GM21515 (cell line): ENCODE measurements at regions not wholly inside any gene's neighbourhood (a gene's known extent, or its start where the extent isn't known, plus 50 kb on each side); places are given as distances from the start of the nearest gene placed in this dataset.
A peak's percentile ranks its signal among the peaks of the same experiment; 100 is the strongest.

ENCODE experiments used
- ATAC-seq: cut with Tn5 transposase; IDR thresholded peaks from one replicate; pipeline ENCODE4 v1.9.1; 2021; ENCODE audit not compliant: unreplicated experiment

GRCh38 chr1:72693899-72694298, 411.6 kb upstream of the NEGR1 start:
- ATAC-seq = no peak

GRCh38 chr1:72693376-72693775, 411.0 kb upstream of the NEGR1 start:
- no peak for ATAC-seq

DNA sequence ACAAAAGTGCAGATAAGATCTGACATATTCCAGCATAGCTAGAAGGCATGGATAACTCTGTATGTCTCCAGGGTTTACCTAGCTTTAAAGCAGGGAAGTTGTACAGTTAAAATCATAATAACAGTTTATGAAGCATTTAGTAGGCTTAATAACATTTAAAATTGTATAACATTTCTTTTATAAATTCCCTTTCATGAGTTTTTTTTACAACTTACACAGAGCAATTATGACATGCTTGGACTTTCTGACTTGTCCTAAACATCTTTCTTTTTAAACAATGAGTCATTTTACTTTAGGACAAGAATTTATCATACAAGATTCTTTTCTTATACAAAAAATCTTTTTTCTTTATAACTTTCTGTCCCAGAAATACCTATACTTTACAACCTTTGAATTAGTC, 408.5 kb upstream of the NEGR1 start:
- ATAC-seq = no peak

DNA sequence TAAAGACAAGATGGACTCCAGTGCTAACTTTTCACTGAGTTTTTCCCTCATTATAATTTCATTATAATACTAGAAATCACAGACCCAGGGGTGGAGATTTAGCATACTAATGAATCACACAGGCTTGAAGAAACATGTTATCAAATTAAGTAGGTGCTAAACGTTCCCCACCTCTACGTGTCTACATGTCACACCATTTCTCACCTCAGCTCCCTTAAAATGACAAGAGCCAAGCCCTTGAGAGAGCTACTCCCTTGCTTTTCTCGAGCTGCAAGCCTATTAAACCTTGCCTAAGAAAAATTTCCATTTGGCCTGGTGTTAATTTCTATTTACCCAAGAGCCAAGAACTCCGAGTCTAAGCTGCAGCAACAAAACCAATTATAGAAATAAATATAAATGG, 396.3 kb upstream of the NEGR1 start:
- ATAC-seq = no peak

GRCh38 chr1:72670902-72671301, 388.6 kb upstream of the NEGR1 start:
- no peak for ATAC-seq

- ATAC-seq = no peak
Measured at GRCh38 chr1:72662918-72663317, 380.6 kb upstream of the NEGR1 start.

GRCh38 chr1:72650843-72651435, 368.6 kb upstream of the NEGR1 start:
- no peak for ATAC-seq

DNA sequence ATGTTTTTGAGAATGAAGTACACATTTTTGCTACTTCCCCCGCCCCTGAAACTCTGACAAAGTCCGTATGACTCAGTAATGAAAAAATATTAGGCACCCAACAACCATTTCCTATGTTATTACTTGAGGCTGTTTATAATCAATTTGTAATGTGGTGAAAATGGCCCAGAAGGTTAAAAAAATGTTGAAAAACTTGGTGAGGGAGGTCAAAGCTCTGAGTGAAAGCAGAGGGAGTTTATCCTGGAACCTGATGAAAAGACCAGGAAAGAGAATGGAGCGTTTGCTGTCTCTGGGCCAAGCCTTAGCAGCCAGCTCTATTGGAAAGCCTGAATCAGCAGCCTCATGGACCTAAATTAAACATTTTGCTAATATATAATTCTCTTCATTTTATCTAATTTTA, 367.7 kb upstream of the NEGR1 start:
- ATAC-seq = no peak

- no peak for ATAC-seq
Measured at GRCh38 chr1:72649211-72649888, 367.0 kb upstream of the NEGR1 start.

GRCh38 chr1:72648465-72648864, 366.1 kb upstream of the NEGR1 start:
- no peak for ATAC-seq

GRCh38 chr1:72643142-72643541, 360.8 kb upstream of the NEGR1 start:
- ATAC-seq = no peak

- ATAC-seq = no peak
Measured at GRCh38 chr1:72637593-72637992, 355.3 kb upstream of the NEGR1 start.

DNA sequence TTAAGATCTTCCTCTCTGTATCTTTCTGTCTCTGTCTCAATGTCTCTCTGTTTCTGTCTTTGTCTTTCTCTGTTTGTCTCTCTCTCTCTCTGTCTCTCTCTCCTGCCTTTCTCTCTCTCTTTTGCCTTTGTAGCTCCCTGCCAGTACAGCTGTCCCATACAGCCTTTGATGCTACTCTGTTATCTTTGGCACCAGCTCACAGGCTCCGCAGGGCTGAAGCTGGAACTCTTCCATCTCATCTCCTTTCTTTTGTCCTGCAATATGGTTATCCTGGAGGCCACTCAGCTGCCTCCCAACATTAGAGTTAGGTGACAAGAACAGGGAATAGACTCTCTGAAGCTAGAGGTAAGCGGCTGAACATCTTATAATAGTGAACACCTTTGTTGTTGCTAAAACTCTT, 354.3 kb upstream of the NEGR1 start:
- ATAC-seq = no peak

DNA sequence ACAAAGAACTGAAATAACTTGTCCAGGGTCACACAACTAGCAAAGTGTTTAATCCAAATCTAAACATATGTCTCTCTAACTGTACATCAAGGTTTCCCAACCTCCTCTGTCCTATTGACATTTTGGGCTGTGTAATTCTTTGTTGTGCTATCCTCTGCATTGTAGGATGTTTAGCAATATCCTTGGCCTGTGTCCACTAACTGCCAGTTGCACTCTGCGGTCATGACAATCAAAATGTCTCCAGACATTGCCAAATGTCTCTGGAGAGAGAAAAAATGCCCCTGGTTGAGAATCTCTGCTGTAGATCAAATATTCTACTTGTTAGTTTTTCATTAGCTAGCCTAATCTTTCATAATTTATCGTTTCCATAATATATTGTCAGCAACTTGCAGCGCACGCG, 353.4 kb upstream of the NEGR1 start:
- no peak for ATAC-seq

- no peak for ATAC-seq
Measured at GRCh38 chr1:72634946-72635345, 352.6 kb upstream of the NEGR1 start.

- no peak for ATAC-seq
Measured at GRCh38 chr1:72631449-72631848, 349.1 kb upstream of the NEGR1 start.

DNA sequence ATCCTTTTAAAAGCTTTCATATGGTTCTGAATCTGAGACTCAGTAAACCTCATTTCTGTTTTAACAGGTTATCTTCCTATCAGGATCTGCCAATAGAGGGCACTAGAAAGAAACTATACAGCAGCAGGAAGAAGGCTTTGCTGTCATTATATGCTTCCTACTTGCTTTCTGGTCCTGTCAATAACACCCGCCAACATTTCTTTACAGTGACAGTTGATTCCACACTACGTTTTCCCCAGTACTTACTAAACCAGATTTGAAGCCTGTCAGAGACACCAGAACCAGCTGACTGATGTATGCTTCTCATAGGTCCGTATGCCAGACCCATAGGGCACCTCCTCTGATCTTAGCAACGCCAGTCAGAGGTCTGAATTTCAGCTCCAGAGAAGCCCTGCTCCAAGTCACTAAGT, 341.0 kb upstream of the NEGR1 start:
- ATAC-seq = peak; percentile 75

- ATAC-seq = no peak
Measured at GRCh38 chr1:72620453-72620852, 338.1 kb upstream of the NEGR1 start.

GRCh38 chr1:72606216-72606810, 324.0 kb upstream of the NEGR1 start:
- no peak for ATAC-seq

DNA sequence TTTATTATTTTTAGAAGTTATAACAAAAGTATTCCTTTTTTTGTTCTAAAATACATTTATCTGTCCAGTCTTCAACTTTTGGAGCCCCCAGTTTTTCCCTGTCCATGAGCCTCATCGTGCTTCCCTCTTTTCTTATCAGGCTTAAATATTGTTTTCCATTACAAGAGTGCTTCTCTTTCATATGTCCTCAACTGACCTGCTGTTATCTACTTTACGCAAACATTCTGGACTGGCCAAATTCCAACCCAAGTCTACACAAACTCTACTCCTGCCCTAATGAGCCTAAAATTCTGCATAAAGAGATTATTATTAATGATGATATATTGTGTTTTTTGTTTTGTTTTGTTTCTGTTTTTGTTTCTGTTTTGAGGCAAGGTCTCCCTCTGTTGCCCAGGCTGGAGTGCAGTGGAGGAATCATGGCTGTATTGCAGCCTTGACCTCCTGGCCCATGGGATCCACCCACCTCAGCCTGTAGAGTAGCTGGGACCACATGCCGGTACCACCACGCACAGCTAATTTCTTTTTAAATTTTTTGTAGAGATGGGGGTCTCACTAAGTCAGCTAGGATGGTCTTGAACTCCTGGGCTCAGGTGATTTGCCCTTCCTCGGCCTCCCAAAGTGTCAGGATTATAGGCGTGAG, 318.8 kb upstream of the NEGR1 start:
- no peak for ATAC-seq

DNA sequence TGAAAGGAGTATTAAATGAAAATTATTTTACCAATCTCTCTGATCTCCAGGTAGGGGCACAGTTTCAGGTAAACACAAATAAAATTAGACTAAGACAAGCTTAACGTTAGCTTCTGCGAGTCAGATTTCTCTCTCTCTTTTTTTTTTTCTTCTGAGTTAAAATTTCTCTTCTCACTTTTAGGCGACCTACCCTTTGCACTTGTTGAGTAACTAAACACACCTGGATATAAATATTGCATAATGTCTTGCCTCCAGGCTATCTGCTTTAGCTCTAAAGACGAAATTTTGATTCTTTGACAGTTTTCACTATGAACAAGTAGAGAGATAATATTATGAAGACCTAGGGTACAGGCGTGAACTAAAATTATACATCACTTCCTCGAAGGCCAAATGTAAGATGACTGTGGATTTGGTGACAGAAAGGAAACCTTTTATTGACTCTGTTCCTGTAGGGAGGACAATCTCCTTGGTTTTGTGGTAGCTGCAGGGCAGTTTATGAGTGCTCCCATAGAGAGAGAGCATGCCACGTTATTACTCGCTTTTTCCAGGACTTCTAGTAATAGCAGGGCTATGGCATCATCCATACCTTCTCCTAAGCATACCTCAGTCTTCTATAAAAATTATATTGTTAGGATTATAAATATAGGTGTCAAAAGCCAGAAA, 303.8 kb upstream of the NEGR1 start:
- ATAC-seq = no peak

DNA sequence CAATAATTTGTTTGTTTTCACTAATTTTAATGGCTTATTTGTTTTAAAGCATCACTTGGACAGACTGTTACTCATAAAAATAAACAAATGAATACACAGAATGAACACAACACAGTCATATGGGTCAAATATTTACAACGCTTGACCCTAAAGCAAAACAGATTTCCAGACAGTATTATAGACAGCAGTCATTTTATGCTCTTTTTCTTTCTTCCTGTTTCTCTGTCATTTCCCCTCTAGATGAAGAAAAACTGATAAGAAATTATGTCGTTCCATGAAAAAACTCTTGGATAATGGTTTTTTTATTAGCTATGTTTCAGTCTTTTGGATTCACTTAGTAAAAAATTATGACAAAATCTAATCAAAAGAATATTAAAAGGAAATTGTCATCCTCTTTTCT, 297.3 kb upstream of the NEGR1 start:
- no peak for ATAC-seq
